Myocyte (in vitro differentiated cells): ENCODE measurements at regions not wholly inside any gene's neighbourhood (a gene's known extent, or its start where the extent isn't known, plus 50 kb on each side); places are given as distances from the start of the nearest gene placed in this dataset.

ENCODE experiments used
- DNase-seq: peaks from one replicate; pipeline ENCODE4 v3.0.0-alpha.2; 2012; ENCODE audit warnings: low read depth

GRCh38 chr11:16440136-16440535 lies 83.8 kb upstream of the SOX6 start:
- DNase-seq: no peak

- DNase-seq: no peak
Measured at GRCh38 chr11:16434036-16434435, 77.7 kb upstream of the SOX6 start.

GRCh38 chr11:16430674-16431073 lies 74.3 kb upstream of the SOX6 start:
- no peak for DNase-seq

GRCh38 chr11:16421826-16422225 lies 65.5 kb upstream of the SOX6 start:
- DNase-seq: no peak

GRCh38 chr11:16418428-16419097 lies 62.2 kb upstream of the SOX6 start:
- DNase-seq: no peak

GRCh38 chr11:16412525-16413172 lies 56.3 kb upstream of the SOX6 start:
- DNase-seq: no peak

GRCh38 chr11:16410479-16410878 lies 54.1 kb upstream of the SOX6 start:
- DNase-seq: no peak

- no peak for DNase-seq
Measured at GRCh38 chr11:16408619-16409018, 52.3 kb upstream of the SOX6 start.

- DNase-seq: no peak
Measured at GRCh38 chr11:16406226-16406625, 49.9 kb upstream of the SOX6 start.
